VCaP (cell line): ENCODE measurements at regions not wholly inside any gene's neighbourhood (a gene's known extent, or its start where the extent isn't known, plus 50 kb on each side); places are given as distances from the start of the nearest gene placed in this dataset.

Source experiments
- H3K27ac ChIP-seq: fragments of 450-650 bp; 2 replicates; pipeline ENCODE4 v1.5.1; 2017
- CTCF ChIP-seq: fragments of 450-650 bp; conservative IDR thresholded peaks from 2 replicates; pipeline ENCODE4 v1.5.1; 2017; ENCODE audit warnings: mild to moderate bottlenecking, moderate library complexity

DNA sequence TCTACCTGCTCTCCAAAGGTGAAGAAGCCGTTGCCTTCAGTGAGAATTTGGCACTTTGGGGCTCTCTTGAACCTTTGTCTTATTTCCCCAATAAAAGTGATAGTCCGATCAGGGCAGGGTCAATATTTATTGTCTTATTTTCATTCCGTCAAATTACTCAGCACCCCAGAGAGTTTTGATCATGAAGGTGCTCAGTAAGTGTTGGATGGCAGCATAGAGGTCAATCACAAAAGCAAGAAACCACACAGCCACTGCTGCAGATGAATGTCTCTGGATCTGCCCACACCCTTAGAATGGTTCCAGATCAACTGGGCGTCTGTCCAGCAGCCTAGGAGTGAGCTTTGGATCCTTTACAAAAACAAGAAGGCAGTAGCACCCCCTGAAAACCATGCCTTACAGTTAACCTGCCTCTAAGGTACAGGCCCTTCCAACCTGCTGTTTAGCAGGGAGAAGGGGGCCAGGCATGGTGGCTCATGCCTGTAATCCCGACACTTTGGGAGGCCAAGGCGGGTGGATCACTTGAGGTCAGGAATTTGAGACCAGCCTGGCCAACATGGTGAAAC lies 97.3 kb downstream of the PSMG1 start:
- TF ChIP-seq CTCF: no peak

GRCh38 chr21:39084979-39085729 lies 98.1 kb downstream of the PSMG1 start:
- no peak for TF ChIP-seq CTCF
- no peak overlapping the region for H3K27ac ChIP-seq

More for the DNA sequence above, 97.3 kb downstream of the PSMG1 start:
- no peak overlapping the region for H3K27ac ChIP-seq

DNA sequence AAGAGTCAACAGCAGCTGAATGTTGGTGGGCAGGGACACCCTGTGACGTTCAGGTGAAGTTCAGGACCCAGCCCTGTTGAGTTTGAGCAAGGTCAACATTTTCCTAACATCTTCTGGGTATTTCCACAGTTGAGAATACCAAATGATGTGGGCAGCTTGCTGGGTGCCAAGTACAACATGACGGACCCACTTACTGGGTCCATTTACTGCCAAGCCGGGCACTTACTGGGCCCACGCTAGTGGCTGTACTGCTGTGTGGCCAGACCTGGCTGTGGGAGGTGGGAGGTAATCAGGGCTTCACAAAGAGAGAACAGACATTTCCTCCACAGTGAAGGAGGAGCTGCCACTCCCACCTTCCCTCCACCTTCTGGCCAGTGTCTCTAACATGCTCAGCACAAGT lies 99.2 kb downstream of the PSMG1 start:
- H3K27ac ChIP-seq: no peak overlapping the region
- TF ChIP-seq CTCF: no peak

- peak overlapping the region; percentile 47 for H3K27ac ChIP-seq
- no peak for TF ChIP-seq CTCF
Observed at GRCh38 chr21:39083377-39084008, 99.8 kb downstream of the PSMG1 start.

DNA sequence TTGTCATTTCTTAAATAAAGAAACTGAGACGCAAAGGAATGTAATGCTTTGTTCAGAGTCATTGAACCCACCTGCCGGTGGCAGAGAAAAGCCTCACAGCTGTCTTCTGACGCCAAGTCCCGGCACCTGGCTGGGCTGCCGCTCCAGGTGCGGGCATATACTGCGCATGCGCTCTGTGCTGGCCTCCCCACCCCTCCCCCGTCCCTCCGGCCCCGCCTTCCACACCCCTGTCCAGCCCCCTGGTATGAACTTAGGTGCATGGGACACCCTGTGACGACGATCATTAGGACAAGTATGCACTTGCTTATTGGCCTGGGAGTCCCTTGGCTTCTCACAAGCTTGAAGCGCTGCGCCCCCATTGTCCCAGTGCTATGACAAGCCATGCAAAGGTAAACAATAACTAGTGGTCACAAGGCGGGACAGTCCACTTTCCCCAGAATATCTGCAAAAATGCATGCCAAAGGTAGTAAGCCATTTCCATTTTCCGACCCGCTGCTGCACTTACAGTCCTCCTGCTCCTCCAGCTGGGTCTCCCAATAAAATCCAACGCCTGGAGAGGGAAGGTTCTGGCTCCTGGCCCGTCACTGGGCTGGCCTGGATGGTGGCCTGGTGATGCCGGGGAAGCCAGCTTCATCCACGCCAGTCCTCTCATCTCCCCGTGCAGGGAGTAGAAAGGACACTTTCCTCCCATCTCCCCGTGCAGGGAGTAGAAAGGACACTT lies 100.4 kb downstream of the PSMG1 start:
- H3K27ac ChIP-seq: peak overlapping the region; percentile 47
- peak; percentile 50 for TF ChIP-seq CTCF

- no peak for TF ChIP-seq CTCF
- no peak overlapping the region for H3K27ac ChIP-seq
Observed at GRCh38 chr21:39080366-39080765, 102.9 kb downstream of the PSMG1 start.

GRCh38 chr21:39079617-39080016 lies 103.6 kb downstream of the PSMG1 start:
- no peak for TF ChIP-seq CTCF
- no peak overlapping the region for H3K27ac ChIP-seq
